Body of pancreas (tissue), 4 donors: ENCODE measurements at regions not wholly inside any gene's neighbourhood (a gene's known extent, or its start where the extent isn't known, plus 50 kb on each side); places are given as distances from the start of the nearest gene placed in this dataset.
"Not testable (repeated sequence)": the region's sequence is repeated elsewhere in the genome, so short reads cannot be mapped to it uniquely, and the experiment has no call there.

Source experiments
- POLR2A ChIP-seq, 3 donors: fragments of 450-650 bp; IDR thresholded peaks; one replicate each; pipeline ENCODE4 v1.6.1; 2016; ENCODE audit warnings: antibody characterized with exemption in 3 of 3, mild to moderate bottlenecking in 2 of 3
- TF ChIP-seq, protein P1 (sequence below), 7 experiments: fragments of 450-650 bp in 4 of 7; fragments of 200-600 bp in 3 of 7; sonication (generic) in 3 of 7; IDR thresholded peaks; one replicate each; pipeline ENCODE4 v1.5.1; 2016 to 2019; ENCODE audit warnings: antibody characterized with exemption in 7 of 7

DNA sequence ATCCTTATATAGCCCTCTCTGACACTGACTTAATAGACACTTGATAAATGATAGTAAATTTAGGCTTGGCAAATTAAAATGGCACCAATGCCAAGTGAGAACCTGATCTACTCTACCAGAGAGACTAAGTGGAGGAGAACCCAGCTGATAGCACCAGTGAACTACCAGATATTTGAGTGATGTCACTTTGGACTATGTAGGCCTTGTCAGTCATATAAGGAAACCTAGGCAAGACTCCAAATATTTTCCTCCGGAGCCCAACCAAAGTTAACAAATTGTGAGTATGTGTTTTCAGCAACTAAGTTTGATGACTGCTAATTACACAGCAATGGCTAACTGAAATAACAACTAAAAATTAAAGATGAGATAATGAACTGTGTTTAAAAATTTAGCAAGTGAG lies 1522.9 kb upstream of the TPTE start:
- TF ChIP-seq, protein P1, sequence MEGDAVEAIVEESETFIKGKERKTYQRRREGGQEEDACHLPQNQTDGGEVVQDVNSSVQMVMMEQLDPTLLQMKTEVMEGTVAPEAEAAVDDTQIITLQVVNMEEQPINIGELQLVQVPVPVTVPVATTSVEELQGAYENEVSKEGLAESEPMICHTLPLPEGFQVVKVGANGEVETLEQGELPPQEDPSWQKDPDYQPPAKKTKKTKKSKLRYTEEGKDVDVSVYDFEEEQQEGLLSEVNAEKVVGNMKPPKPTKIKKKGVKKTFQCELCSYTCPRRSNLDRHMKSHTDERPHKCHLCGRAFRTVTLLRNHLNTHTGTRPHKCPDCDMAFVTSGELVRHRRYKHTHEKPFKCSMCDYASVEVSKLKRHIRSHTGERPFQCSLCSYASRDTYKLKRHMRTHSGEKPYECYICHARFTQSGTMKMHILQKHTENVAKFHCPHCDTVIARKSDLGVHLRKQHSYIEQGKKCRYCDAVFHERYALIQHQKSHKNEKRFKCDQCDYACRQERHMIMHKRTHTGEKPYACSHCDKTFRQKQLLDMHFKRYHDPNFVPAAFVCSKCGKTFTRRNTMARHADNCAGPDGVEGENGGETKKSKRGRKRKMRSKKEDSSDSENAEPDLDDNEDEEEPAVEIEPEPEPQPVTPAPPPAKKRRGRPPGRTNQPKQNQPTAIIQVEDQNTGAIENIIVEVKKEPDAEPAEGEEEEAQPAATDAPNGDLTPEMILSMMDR (IDR thresholded peaks at IDR 0.05): not testable (repeated sequence)
- not testable (repeated sequence) for TF ChIP-seq POLR2A (IDR thresholded peaks at IDR 0.05)
